B cell (primary cell): ENCODE measurements at regions not wholly inside any gene's neighbourhood (a gene's known extent, or its start where the extent isn't known, plus 50 kb on each side); places are given as distances from the start of the nearest gene placed in this dataset.

Experiments
- CTCF ChIP-seq: fragments of 200-600 bp; IDR thresholded peaks from one replicate; pipeline ENCODE4 v1.8.0; 2022; ENCODE audit warnings: antibody characterized with exemption, mild to moderate bottlenecking
- EZH2 ChIP-seq: IDR thresholded peaks from 2 replicates; pipeline ENCODE4 v1.6.1; 2012; ENCODE audit warnings: borderline replicate concordance, low read depth, mild to moderate bottlenecking, moderate library complexity, low read length; ENCODE audit not compliant: insufficient read depth, poor library complexity, severe bottlenecking

- TF ChIP-seq CTCF (no peak), EZH2 (no peak)
These were observed 468.4 kb upstream of the RBFOX1 start for GRCh38 chr16:6864244-6864643.
